H9 (cell line): ENCODE measurements at regions not wholly inside any gene's neighbourhood (a gene's known extent, or its start where the extent isn't known, plus 50 kb on each side); places are given as distances from the start of the nearest gene placed in this dataset.

ENCODE experiments used
- DNase-seq: peaks from one replicate; pipeline ENCODE4 v3.0.0-alpha.2; 2017
- H2AFZ ChIP-seq: one replicate; pipeline ENCODE4 v1.6.1; 2013; ENCODE audit warnings: mild to moderate bottlenecking, low read length, control low read depth, moderate library complexity
- H2AK5ac ChIP-seq: 2 replicates; pipeline ENCODE4 v1.6.1; 2013; ENCODE audit warnings: low read length, control low read depth, mixed read lengths; ENCODE audit not compliant: insufficient read length
- H2BK120ac ChIP-seq: one replicate; pipeline ENCODE4 v1.6.1; 2013; ENCODE audit warnings: low read depth, mild to moderate bottlenecking, low read length, control low read depth, inconsistent platforms; ENCODE audit not compliant: poor library complexity, severe bottlenecking
- H2BK12ac ChIP-seq: 2 replicates; pipeline ENCODE4 v1.6.1; 2013; ENCODE audit warnings: low read length, control low read depth, mixed read lengths, low read depth; ENCODE audit not compliant: insufficient read length
- H2BK15ac ChIP-seq: 2 replicates; pipeline ENCODE4 v1.6.1; 2013; ENCODE audit warnings: low read depth, low read length, control low read depth
- H2BK20ac ChIP-seq: one replicate; pipeline ENCODE4 v1.6.1; 2013; ENCODE audit warnings: low read depth, mild to moderate bottlenecking, low read length, control low read depth, inconsistent platforms; ENCODE audit not compliant: poor library complexity, severe bottlenecking
- H2BK5ac ChIP-seq: 2 replicates; pipeline ENCODE4 v1.6.1; 2013; ENCODE audit warnings: low read length, control low read depth, mixed read lengths; ENCODE audit not compliant: insufficient read length
- H3K14ac ChIP-seq: 2 replicates; pipeline ENCODE4 v1.6.1; 2013; ENCODE audit warnings: low read length, control low read depth; ENCODE audit not compliant: insufficient read depth
- H3K18ac ChIP-seq: 2 replicates; pipeline ENCODE4 v1.6.1; 2013; ENCODE audit warnings: low read depth, mild to moderate bottlenecking, mixed read lengths, low read length, control low read depth; ENCODE audit not compliant: insufficient read length
- H3K23ac ChIP-seq: 2 replicates; pipeline ENCODE4 v1.6.1; 2013; ENCODE audit warnings: low read length, control low read depth, mixed read lengths, low read depth; ENCODE audit not compliant: insufficient read length
- H3K23me2 ChIP-seq: 2 replicates; pipeline ENCODE4 v1.6.1; 2013; ENCODE audit warnings: low read depth, mild to moderate bottlenecking, mixed read lengths, low read length, control low read depth; ENCODE audit not compliant: insufficient read length, poor library complexity, severe bottlenecking
- H3K27ac ChIP-seq: 2 replicates; pipeline ENCODE4 v1.5.1; 2013; ENCODE audit warnings: low read length, control low read depth, mixed read lengths, low read depth; ENCODE audit not compliant: insufficient read length
- H3K27me3 ChIP-seq: 2 replicates; pipeline ENCODE4 v1.6.1; 2013; ENCODE audit warnings: low read length, control low read depth, inconsistent platforms; ENCODE audit not compliant: insufficient read depth
- H3K4ac ChIP-seq: 2 replicates; pipeline ENCODE4 v1.6.1; 2013; ENCODE audit warnings: low read depth, mild to moderate bottlenecking, control low read depth, inconsistent platforms, low read length, moderate library complexity
- H3K4me1 ChIP-seq: 2 replicates; pipeline ENCODE4 v1.6.1; 2013; ENCODE audit warnings: low read length, control low read depth, inconsistent platforms; ENCODE audit not compliant: insufficient read depth
- H3K4me2 ChIP-seq: 2 replicates; pipeline ENCODE4 v1.6.1; 2013; ENCODE audit warnings: low read length, control low read depth, mixed read lengths; ENCODE audit not compliant: insufficient read length, insufficient read depth
- H3K56ac ChIP-seq: 2 replicates; pipeline ENCODE4 v1.6.1; 2013; ENCODE audit warnings: low read depth, mild to moderate bottlenecking, mixed read lengths, low read length, control low read depth; ENCODE audit not compliant: insufficient read length
- H3K79me1 ChIP-seq: 2 replicates; pipeline ENCODE4 v1.6.1; 2013; ENCODE audit warnings: low read depth, mild to moderate bottlenecking, moderate library complexity, low read length, control low read depth, inconsistent platforms; ENCODE audit not compliant: insufficient read depth, poor library complexity, severe bottlenecking
- H3K79me2 ChIP-seq: 2 replicates; pipeline ENCODE4 v1.6.1; 2013; ENCODE audit warnings: low read length, control low read depth, inconsistent platforms; ENCODE audit not compliant: insufficient read depth
- H3K9ac ChIP-seq: 2 replicates; pipeline ENCODE4 v1.6.1; 2013; ENCODE audit warnings: low read length, control low read depth, mixed read lengths; ENCODE audit not compliant: insufficient read length; ENCODE audit errors: extremely low read depth
- H3K9me3 ChIP-seq: one replicate; pipeline ENCODE4 v1.6.1; 2013; ENCODE audit warnings: low read depth, low read length, inconsistent platforms; ENCODE audit not compliant: control insufficient read depth
- H3T11ph ChIP-seq: one replicate; pipeline ENCODE4 v1.6.1; 2013; ENCODE audit warnings: mild to moderate bottlenecking, low read length, control low read depth, inconsistent platforms
- H4K20me1 ChIP-seq: one replicate; pipeline ENCODE4 v1.6.1; 2013; ENCODE audit not compliant: control insufficient read depth, insufficient read length, insufficient read depth
- H4K5ac ChIP-seq: 2 replicates; pipeline ENCODE4 v1.6.1; 2013; ENCODE audit warnings: low read depth, mild to moderate bottlenecking, mixed read lengths, low read length, control low read depth; ENCODE audit not compliant: insufficient read length
- H4K8ac ChIP-seq: replicated peaks from 2 replicates; pipeline ENCODE4 v1.6.1; 2013; ENCODE audit warnings: low read length, control low read depth, mixed read lengths, low read depth; ENCODE audit not compliant: insufficient read length
- H4K91ac ChIP-seq: 2 replicates; pipeline ENCODE4 v1.6.1; 2013; ENCODE audit warnings: low read depth, mild to moderate bottlenecking, moderate library complexity, mixed read lengths, low read length, control low read depth; ENCODE audit not compliant: insufficient read length
- H3K27ac Mint-ChIP-seq, 3 experiments: 2 replicates in 2 of 3; 3 replicates in 1 of 3; pipeline ENCODE4 v1.8.0; 2020 to 2021; ENCODE audit warnings: mixed read lengths in 3 of 3, mild to moderate bottlenecking in 1 of 3, moderate library complexity in 1 of 3
- H3K27me3 Mint-ChIP-seq: 2 replicates; pipeline ENCODE4 v1.8.0; 2021; ENCODE audit warnings: low read depth, mild to moderate bottlenecking, moderate library complexity, mixed read lengths
- H3K36me3 Mint-ChIP-seq, 3 experiments: 2 replicates in 2 of 3; 3 replicates in 1 of 3; pipeline ENCODE4 v1.8.0; 2020 to 2021; ENCODE audit warnings: low read depth in 3 of 3, mixed read lengths in 3 of 3; ENCODE audit not compliant: insufficient read depth in 1 of 3
- H3K4me1 Mint-ChIP-seq, 2 experiments: 2 replicates each; pipeline ENCODE4 v1.8.0; 2020; ENCODE audit warnings: mixed read lengths in 2 of 2
- H3K4me3 Mint-ChIP-seq, 2 experiments: 2 replicates in 1 of 2; 3 replicates in 1 of 2; pipeline ENCODE4 v1.8.0; 2020 to 2021; ENCODE audit warnings: mild to moderate bottlenecking in 2 of 2, mixed read lengths in 2 of 2, moderate library complexity in 1 of 2
- H3K9me3 Mint-ChIP-seq, 2 experiments: 2 replicates in 1 of 2; 3 replicates in 1 of 2; pipeline ENCODE4 v1.8.0; 2020; ENCODE audit warnings: mild to moderate bottlenecking in 2 of 2, mixed read lengths in 2 of 2, moderate library complexity in 1 of 2
- CTCF ChIP-seq: fragments of 200-600 bp; sonication (generic); conservative IDR thresholded peaks from 3 replicates; pipeline ENCODE4 v1.8.0; 2021; ENCODE audit warnings: antibody characterized with exemption, mild to moderate bottlenecking
- WGBS: extraction: QIAGEN DNeasy Blood & Tissue Kit; methylation state at CpG from one replicate; pipeline ENCODE4 v1.1.7; 2013; ENCODE audit warnings: missing lambda C conversion rate, low lambda C conversion rate, mixed read lengths; ENCODE audit not compliant: insufficient read length; ENCODE audit errors: extremely low coverage; 5-methylcytosine and 5-hydroxymethylcytosine counted together

- Mint-ChIP-seq H3K27ac (no peak overlapping the region), H3K36me3 (no peaks in the 10 kb centered on the region), H3K9me3 (no peaks in the 10 kb centered on the region; a peak in 1 of 5 replicates), H3K4me3 (no peak overlapping the region), H3K27me3 (peaks cover 8% of the 10 kb centered on the region), H3K4me1 (peaks cover 52 to 65% of the 10 kb centered on the region in 2 experiments)
- H3K27ac ChIP-seq, result no peak overlapping the region
- H3K56ac ChIP-seq, result no peak overlapping the region
- no peaks in the 10 kb centered on the region for H3K23me2 ChIP-seq
- no peak overlapping the region for H3K4me2 ChIP-seq
- no peak overlapping the region for H3K18ac ChIP-seq
- no peak overlapping the region for H4K8ac ChIP-seq
- H2AK5ac ChIP-seq, result no peak overlapping the region
- no peaks in the 10 kb centered on the region; the same call in 1 of the 2 replicates for H3K4me1 ChIP-seq
- peaks cover 3% of the 10 kb centered on the region for H4K20me1 ChIP-seq
- H2BK120ac ChIP-seq, result no peak overlapping the region
- DNase-seq, result no peak
- H3K23ac ChIP-seq, result no peak overlapping the region
- H2BK20ac ChIP-seq, result no peak overlapping the region
- H4K5ac ChIP-seq, result no peak overlapping the region
- no peak overlapping the region for H3K14ac ChIP-seq
- no peaks in the 10 kb centered on the region for H3K79me1 ChIP-seq
- no peak overlapping the region for H2BK12ac ChIP-seq
- H2AFZ ChIP-seq, result no peak overlapping the region
- H2BK15ac ChIP-seq, result no peak overlapping the region
- no peak for TF ChIP-seq CTCF
- no peak overlapping the region for H3T11ph ChIP-seq
- no peak overlapping the region for H3K4ac ChIP-seq
- H3K27me3 ChIP-seq, result no peaks in the 10 kb centered on the region
- no CpG with 5 or more reads among the region's 13 CpGs for WGBS
- H2BK5ac ChIP-seq, result no peak overlapping the region
- H3K79me2 ChIP-seq, result no peaks in the 10 kb centered on the region
- H4K91ac ChIP-seq, result no peak overlapping the region
- H3K9ac ChIP-seq, result no peak overlapping the region
- no peaks in the 10 kb centered on the region for H3K9me3 ChIP-seq
Measured at GRCh38 chr11:116459185-116460045, 313.4 kb downstream of the BUD13 start.
